SK-N-SH (cell line): ENCODE measurements at regions not wholly inside any gene's neighbourhood (a gene's known extent, or its start where the extent isn't known, plus 50 kb on each side); places are given as distances from the start of the nearest gene placed in this dataset.

Experiments
- CTCF ChIP-seq: fragments of 200-600 bp; sonication (generic); IDR thresholded peaks from 2 replicates; pipeline ENCODE4 v1.6.1; 2017; ENCODE audit warnings: antibody characterized with exemption, mild to moderate bottlenecking, moderate library complexity
- MAX ChIP-seq: IDR thresholded peaks from 2 replicates; pipeline ENCODE4 v1.4.0; 2012; ENCODE audit warnings: low read depth
- NFIC ChIP-seq: IDR thresholded peaks from 2 replicates; pipeline ENCODE4 v1.4.0; 2012; ENCODE audit warnings: borderline replicate concordance
- TAF1 ChIP-seq: IDR thresholded peaks from 2 replicates; pipeline ENCODE4 v1.6.1; 2012; ENCODE audit warnings: low read depth, mild to moderate bottlenecking, low read length, moderate library complexity, borderline replicate concordance

- TF ChIP-seq NFIC, result no peak
- TF ChIP-seq CTCF, result no peak
- no peak for TF ChIP-seq TAF1
- TF ChIP-seq MAX, result no peak
Measured at GRCh38 chr3:112736386-112736785, 95.4 kb upstream of the CCDC80 start.
